Stimulated activated CD8-positive, alpha-beta memory T cell treated with anti-CD3 and anti-CD28 coated beads, Interleukin-2, amount 100 ng/mL, for 48 hours (primary cell): ENCODE measurements at regions not wholly inside any gene's neighbourhood (a gene's known extent, or its start where the extent isn't known, plus 50 kb on each side); places are given as distances from the start of the nearest gene placed in this dataset.

ENCODE experiments used
- DNase-seq, 2 donors: peaks; one replicate each; pipeline ENCODE4 v3.0.0-alpha.2; 2020; ENCODE audit warnings: low read depth in 2 of 2

- DNase-seq: no peak
Observed at GRCh38 chr9:14962193-14962882, 52.1 kb upstream of the FREM1 start.

GRCh38 chr9:14961372-14962068 lies 51.3 kb upstream of the FREM1 start:
- DNase-seq: no peak

- DNase-seq: no peak
Observed at GRCh38 chr9:14960881-14961280, 50.7 kb upstream of the FREM1 start.
